T-helper 2 cell treated with Interferon-gamma antibody and Interleukin-4, amounts not matched to agents 100 ng/mL and 5 ng/mL, for 36 hours (primary cell): ENCODE measurements at regions not wholly inside any gene's neighbourhood (a gene's known extent, or its start where the extent isn't known, plus 50 kb on each side); places are given as distances from the start of the nearest gene placed in this dataset.
"Not testable (repeated sequence)": the region's sequence is repeated elsewhere in the genome, so short reads cannot be mapped to it uniquely, and the experiment has no call there.

Source experiments
- intact Hi-C: fragments of 100-400 bp; cut with micrococcal nuclease; formaldehyde crosslinking; loops from one replicate; pipeline ENCODE4 v1.15.1; 2023

- intact Hi-C loops: no loop called here
Observed at GRCh38 chr16:52386694-52387093, 160.2 kb downstream of the TOX3 start.

DNA sequence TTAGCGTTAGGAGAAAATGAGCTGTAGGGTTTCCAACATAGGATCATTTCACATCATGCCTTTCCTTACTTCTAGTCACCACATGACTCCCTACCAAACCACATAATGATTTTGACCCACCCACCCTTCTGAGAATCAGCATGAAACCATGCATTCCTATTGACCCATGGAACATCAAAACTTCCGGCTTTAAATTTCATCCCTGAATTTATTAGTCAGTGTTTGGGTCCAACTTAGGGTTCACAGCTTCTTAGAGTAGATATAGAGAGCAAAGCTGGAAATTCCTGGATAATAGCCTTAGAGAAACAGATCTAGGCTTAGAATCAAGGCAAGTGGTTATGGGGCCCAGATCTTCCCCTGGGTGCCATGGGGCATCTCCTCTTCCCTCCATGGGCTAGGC lies 162.6 kb downstream of the TOX3 start:
- intact Hi-C loops: no loop called here

DNA sequence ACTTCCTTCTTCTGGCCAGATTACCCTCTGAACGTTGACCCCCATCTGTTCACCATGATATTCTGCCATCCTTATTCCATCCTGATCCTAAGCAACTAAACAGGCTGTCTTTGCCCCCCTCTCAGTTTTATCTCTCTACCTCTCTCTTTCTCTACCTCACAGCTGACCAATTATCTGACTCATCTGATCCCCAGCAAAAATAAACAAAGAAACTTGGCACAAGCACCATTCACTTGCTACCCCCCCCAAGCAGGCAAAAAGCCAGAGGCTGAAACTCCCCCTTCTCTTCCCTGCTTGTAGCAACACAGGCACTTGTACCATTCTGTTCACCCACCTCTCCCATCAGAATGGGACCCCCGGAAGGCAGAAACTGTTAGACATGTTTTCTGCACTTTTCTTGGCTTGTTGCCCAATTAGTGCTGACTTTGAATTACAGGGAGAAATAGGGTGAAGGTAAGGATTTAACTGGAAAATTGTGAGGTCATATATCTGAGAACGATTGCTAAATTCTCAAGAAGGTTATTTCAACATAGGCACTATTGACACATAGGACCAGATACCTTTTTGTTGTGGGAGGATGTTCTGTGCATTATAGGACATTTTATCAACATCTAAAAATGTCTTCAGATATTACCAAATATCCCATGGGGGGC lies 163.2 kb downstream of the TOX3 start:
- intact Hi-C loops: no loop called here

DNA sequence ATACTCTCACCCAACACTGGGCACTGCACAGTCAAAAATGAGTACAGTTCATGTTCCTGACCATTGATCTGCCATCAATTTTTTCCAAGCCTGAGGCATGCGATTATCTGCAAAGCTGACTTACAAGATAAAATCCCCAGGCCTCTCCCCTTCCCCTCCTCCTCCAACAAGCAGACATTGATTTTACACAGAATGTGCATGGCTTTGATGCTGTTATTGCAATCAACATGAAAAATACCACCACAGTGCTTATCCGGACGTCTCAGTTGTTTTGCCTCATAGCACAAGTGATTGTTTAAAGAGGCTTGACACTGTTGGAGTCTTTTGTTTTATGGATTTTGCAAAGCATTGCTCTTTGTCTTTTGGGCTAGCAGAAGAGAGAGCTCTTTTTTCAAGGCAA lies 163.8 kb downstream of the TOX3 start:
- intact Hi-C loops: no loop called here

DNA sequence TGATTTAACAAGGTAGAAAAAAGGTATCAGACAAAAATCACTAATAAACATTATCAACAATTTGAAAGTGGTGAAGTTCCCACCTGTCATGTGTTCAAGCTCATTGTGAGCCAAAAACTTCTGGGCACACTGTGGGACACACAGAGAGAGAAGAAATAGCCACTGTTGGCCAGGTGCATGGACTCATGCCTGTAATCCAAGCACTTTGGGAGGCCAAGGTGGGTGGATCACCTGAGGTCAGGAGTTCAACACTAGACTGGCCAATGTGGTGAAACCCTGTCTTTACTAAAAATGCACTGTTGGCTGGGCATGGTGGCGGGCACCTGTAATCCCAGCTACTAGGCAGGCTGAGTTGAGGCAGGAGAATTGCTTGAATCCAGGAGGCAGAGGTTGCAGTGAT lies 167.4 kb downstream of the TOX3 start:
- intact Hi-C loops: no loop called here

DNA sequence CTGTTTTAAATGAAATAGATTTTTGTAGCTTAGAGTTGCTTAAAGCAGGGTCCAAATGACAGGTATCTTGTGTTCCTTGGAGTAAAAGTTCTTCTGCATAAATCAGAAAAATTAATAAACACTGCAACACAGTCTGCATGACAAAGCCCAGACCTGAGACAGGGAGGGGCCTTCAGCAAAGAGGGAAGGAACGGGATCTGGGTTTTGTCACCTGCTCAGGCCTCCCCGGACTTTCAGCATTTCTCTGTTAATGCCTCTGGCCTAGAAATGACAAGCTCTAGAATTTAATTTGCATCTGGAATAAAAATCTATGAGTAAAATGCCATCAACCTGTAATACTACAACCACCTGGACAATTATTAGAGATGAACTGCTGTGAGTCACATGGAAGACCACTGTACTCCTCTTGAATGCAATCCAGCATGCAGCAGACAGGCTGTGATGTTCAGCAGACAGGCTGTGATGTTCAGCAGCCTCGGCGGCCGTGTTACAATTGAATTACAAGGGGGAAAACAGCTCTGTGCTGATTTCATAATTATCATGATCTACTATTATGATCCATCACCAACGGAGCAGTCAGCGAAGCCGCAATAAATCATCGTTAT lies 170.2 kb downstream of the TOX3 start:
- intact Hi-C loops: no loop called here

DNA sequence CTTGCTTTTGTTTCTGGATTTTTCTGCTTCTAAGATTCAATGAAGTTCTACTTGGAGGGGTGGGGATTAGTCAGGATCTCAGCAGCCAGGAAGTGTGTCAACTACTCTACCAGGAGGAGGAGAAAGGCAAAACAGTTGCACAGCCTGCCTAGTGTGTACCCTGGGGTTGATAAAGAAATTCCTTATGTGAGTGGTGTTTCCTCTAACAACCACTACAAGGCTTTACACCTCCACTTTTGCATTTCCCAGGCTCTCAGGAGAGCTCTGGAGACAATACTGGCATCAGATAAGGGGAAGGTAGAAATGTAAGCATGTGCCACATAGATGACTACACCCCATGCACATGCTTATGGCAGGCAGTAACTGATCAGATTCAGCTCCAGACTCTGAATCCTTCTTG lies 174.6 kb downstream of the TOX3 start:
- intact Hi-C loops: no loop called here

- intact Hi-C loops: no loop called here
Observed at GRCh38 chr16:52368859-52369258, 178.1 kb downstream of the TOX3 start.

DNA sequence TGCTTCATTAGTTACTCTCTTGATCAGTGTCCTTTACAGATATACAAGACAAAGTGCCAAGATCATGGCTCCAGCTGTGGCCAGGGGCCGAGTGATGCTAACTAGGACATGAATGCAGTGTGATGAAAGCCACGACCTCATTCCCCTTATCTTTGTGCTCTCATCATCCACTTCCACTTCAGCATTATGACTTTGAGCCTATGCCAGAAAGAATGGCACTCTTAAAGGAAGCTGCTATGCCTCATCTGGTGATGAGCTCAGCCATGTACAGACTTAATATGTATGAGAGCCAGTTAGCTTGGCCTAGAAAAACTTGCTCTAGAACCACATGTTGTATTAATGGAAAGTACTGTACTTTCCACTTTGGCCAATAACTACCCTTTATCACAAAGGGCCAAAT lies 179.1 kb downstream of the TOX3 start:
- intact Hi-C loops: no loop called here

DNA sequence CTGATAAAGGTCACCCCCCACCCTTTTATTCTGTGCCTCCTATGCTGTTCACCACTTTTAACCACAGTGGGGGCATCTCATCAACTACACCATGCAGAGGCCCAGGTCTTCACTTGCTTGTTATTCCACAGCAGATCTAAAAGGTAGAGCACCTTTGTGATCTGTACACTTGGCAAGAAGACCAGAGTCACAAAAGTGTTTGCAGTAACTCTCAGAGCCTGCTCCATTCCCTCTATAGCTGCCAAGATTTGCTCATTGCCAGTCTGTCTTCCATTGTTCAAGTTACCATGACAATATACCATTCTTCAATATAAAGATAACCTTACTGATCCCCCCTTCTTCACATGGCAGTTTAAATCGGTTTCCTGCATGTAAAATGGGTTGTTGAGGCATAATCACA lies 180.0 kb downstream of the TOX3 start:
- intact Hi-C loops: no loop called here

GRCh38 chr16:52364500-52364899 lies 182.4 kb downstream of the TOX3 start:
- intact Hi-C loops: no loop called here

DNA sequence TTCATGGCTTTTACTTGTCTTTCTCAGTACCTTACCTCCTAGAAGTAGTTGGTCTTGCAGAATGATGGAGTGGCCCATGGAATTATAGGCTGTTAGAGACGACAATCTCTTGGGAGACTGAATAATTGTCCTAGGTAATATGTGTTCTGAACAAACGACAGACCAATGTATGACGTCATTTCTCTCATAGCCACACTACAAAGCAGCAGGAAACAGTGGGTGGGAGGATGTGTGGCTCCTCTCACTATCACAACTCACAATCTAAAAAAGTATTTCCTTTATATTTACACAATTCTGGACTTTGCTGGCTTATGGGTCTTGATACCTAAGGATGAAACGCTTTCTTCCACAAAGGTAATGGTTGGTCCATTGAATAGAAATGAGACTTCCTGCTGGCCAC lies 183.9 kb downstream of the TOX3 start:
- intact Hi-C loops: no loop called here

GRCh38 chr16:52357711-52358110 lies 189.2 kb downstream of the TOX3 start:
- intact Hi-C loops: no loop called here

GRCh38 chr16:52353249-52353648 lies 193.7 kb downstream of the TOX3 start:
- intact Hi-C loops: no loop called here

- intact Hi-C loops: no loop called here
Observed at GRCh38 chr16:52351451-52351850, 195.5 kb downstream of the TOX3 start.

GRCh38 chr16:52350031-52350642 lies 196.8 kb downstream of the TOX3 start:
- intact Hi-C loops: no loop called here

- intact Hi-C loops: no loop called here
Observed at GRCh38 chr16:52346709-52347108, 200.2 kb downstream of the TOX3 start.

DNA sequence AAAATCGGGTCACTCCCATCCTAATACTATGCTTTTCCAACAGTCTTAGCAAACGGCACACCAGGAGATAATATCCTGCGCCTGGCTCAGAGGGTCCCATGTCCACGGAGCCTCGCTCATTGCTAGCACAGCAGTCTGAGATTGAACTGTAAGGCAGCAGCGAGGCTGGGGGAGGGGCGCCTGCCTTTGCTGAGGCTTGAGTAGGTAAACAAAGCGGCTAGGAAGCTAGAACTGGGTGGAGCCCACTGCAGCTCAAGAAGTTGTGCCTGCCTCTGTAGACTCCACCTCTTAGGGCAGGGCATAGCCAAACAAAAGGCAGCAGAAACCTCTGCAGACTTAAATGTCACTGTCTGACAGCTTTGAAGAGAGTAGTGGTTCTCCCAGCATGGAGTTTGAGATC lies 213.3 kb downstream of the TOX3 start:
- intact Hi-C loops: not testable (repeated sequence)

- intact Hi-C loops: no loop called here
Observed at GRCh38 chr16:52320930-52321439, 226.0 kb downstream of the TOX3 start.

GRCh38 chr16:52318302-52319009 lies 228.5 kb downstream of the TOX3 start:
- intact Hi-C loops: no loop called here

DNA sequence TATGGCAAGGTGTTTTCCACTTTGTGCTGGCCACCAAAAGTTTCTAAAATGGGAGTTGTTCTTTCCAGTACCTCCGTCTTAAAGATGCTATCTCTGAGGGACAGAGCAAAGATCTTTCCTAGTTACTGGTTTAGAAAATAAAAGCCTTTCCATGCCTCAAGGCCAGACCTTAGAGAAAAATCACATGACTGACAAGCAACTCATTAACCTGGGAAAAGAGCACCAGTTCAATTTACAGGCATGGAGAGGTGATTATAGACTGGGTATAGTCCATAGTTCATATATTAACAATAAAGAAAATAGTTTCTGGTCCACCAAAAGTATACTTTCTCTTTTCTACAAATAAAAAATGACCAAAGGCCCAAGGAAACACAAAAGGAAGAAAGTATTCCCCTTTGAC lies 230.7 kb downstream of the TOX3 start:
- intact Hi-C loops: no loop called here

DNA sequence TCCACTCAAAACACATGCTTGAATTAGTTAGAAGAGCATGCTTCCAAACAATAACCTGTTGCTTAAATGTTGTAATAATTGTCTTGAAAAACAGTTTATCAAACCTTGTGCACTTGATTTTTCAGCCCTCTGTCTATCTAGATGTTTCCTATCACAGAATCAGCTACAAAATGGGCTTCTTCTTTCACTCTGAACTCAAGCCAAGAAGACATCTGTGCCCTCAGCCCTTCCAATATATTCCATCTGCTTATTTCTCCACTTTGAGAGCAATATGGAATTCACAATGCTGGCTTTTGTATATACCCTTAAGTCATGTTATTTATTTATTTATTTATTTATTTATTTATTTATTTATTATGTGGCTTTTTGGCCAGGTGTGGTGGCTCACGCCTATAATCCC lies 234.2 kb downstream of the TOX3 start:
- intact Hi-C loops: no loop called here
